Hepatocyte (in vitro differentiated cells): ENCODE measurements at regions not wholly inside any gene's neighbourhood (a gene's known extent, or its start where the extent isn't known, plus 50 kb on each side); places are given as distances from the start of the nearest gene placed in this dataset.

ENCODE experiments used
- DNase-seq: peaks from one replicate; pipeline ENCODE4 v3.0.0-alpha.2; 2016; ENCODE audit warnings: low spot score
- H2AFZ ChIP-seq: fragments of 200-600 bp; sonication (generic); 2 replicates; pipeline ENCODE4 v1.6.0; 2016; ENCODE audit warnings: antibody characterized with exemption, mild to moderate bottlenecking
- H3K27ac ChIP-seq: fragments of 200-600 bp; sonication (generic); 2 replicates; pipeline ENCODE4 v1.5.1; 2016; ENCODE audit warnings: mild to moderate bottlenecking
- H3K27me3 ChIP-seq: fragments of 200-600 bp; sonication (generic); 2 replicates; pipeline ENCODE4 v1.6.1; 2016
- H3K36me3 ChIP-seq: fragments of 200-600 bp; sonication (generic); replicated peaks from 2 replicates; pipeline ENCODE4 v1.5.1; 2016; ENCODE audit warnings: low read depth; ENCODE audit not compliant: insufficient read depth
- H3K4me1 ChIP-seq: fragments of 200-600 bp; sonication (generic); 2 replicates; pipeline ENCODE4 v1.5.1; 2016; ENCODE audit warnings: mild to moderate bottlenecking, moderate library complexity; ENCODE audit not compliant: insufficient read depth
- H3K4me2 ChIP-seq: fragments of 200-600 bp; sonication (generic); 2 replicates; pipeline ENCODE4 v1.6.0; 2016
- H3K4me3 ChIP-seq: fragments of 200-600 bp; sonication (generic); 2 replicates; pipeline ENCODE4 v1.5.1; 2016; ENCODE audit warnings: mild to moderate bottlenecking
- H3K79me2 ChIP-seq: fragments of 200-600 bp; sonication (generic); 2 replicates; pipeline ENCODE4 v1.6.0; 2017; ENCODE audit warnings: mild to moderate bottlenecking
- H3K9me2 ChIP-seq: fragments of 200-600 bp; sonication (generic); replicated peaks from 2 replicates; pipeline ENCODE4 v1.6.0; 2017; ENCODE audit warnings: mild to moderate bottlenecking; ENCODE audit not compliant: insufficient read depth
- H3K9me3 ChIP-seq: fragments of 200-600 bp; sonication (generic); 2 replicates; pipeline ENCODE4 v1.5.1; 2016; ENCODE audit warnings: low read depth, mild to moderate bottlenecking
- H4K20me1 ChIP-seq: fragments of 200-600 bp; sonication (generic); 2 replicates; pipeline ENCODE4 v1.6.0; 2016; ENCODE audit warnings: mild to moderate bottlenecking; ENCODE audit not compliant: insufficient read depth, poor library complexity, severe bottlenecking
- CTCF ChIP-seq: fragments of 200-600 bp; sonication (generic); IDR thresholded peaks from 2 replicates; pipeline ENCODE4 v1.5.1; 2016; ENCODE audit warnings: antibody characterized with exemption, mild to moderate bottlenecking; ENCODE audit not compliant: poor library complexity
- EZH2 ChIP-seq: fragments of 200-600 bp; sonication (generic); IDR thresholded peaks from 2 replicates; pipeline ENCODE4 v1.6.1; 2016; ENCODE audit warnings: antibody characterized with exemption, mild to moderate bottlenecking, borderline replicate concordance
- EZH2phosphoT487 ChIP-seq: fragments of 200-600 bp; sonication (generic); IDR thresholded peaks from one replicate; pipeline ENCODE4 v1.6.1; 2018; ENCODE audit warnings: antibody characterized with exemption, mild to moderate bottlenecking, low read depth, moderate library complexity; ENCODE audit not compliant: unreplicated experiment, severe bottlenecking
- WGBS: methylation state at CpG from one replicate; pipeline ENCODE4 v1.1.6; 2016; ENCODE audit warnings: low lambda C conversion rate; ENCODE audit errors: missing lambda C conversion rate; 5-methylcytosine and 5-hydroxymethylcytosine counted together

GRCh38 chr3:146966124-146966523 is 361.0 kb upstream of the PLSCR5 start:
- Histone ChIP-seq H3K9me3 (no peaks in the 10 kb centered on the region), H3K79me2 (no peaks in the 10 kb centered on the region), H3K4me3 (no peak overlapping the region), H3K27ac (no peak overlapping the region), H2AFZ (no peak overlapping the region), H3K9me2 (no peaks in the 10 kb centered on the region), H3K36me3 (no peaks in the 10 kb centered on the region), H4K20me1 (no peaks in the 10 kb centered on the region), H3K4me2 (no peak overlapping the region), H3K27me3 (no peaks in the 10 kb centered on the region), H3K4me1 (no peaks in the 10 kb centered on the region)
- 91% methylated on average over 3 of the region's 3 CpGs for WGBS
- no peak for DNase-seq
- TF ChIP-seq EZH2 (no peak), EZH2phosphoT487 (no peak), CTCF (no peak)

- no peaks in the 10 kb centered on the region for H3K9me2 ChIP-seq
- no peaks in the 10 kb centered on the region for H3K9me3 ChIP-seq
- no peak overlapping the region for H3K4me2 ChIP-seq
- H4K20me1 ChIP-seq = no peaks in the 10 kb centered on the region
- H3K27ac ChIP-seq = no peak overlapping the region
- no peaks in the 10 kb centered on the region for H3K27me3 ChIP-seq
- H3K79me2 ChIP-seq = no peaks in the 10 kb centered on the region
- TF ChIP-seq CTCF (no peak), EZH2 (no peak), EZH2phosphoT487 (no peak)
- no peaks in the 10 kb centered on the region for H3K36me3 ChIP-seq
- DNase-seq = no peak
- no peak overlapping the region for H3K4me3 ChIP-seq
- H3K4me1 ChIP-seq = no peaks in the 10 kb centered on the region
- 67% methylated on average over 3 of the region's 3 CpGs for WGBS
- H2AFZ ChIP-seq = no peak overlapping the region
These were observed 348.4 kb upstream of the PLSCR5 start for GRCh38 chr3:146953511-146953981.

GRCh38 chr3:146948985-146949384 is 343.8 kb upstream of the PLSCR5 start:
- H3K9me3 ChIP-seq = no peaks in the 10 kb centered on the region
- no peak overlapping the region for H3K27ac ChIP-seq
- no peaks in the 10 kb centered on the region for H3K9me2 ChIP-seq
- no peaks in the 10 kb centered on the region for H3K4me1 ChIP-seq
- H2AFZ ChIP-seq = no peak overlapping the region
- H3K4me3 ChIP-seq = no peak overlapping the region
- no peaks in the 10 kb centered on the region for H3K36me3 ChIP-seq
- TF ChIP-seq EZH2 (no peak), EZH2phosphoT487 (no peak), CTCF (no peak)
- no peak for DNase-seq
- no peaks in the 10 kb centered on the region for H3K79me2 ChIP-seq
- no peaks in the 10 kb centered on the region for H4K20me1 ChIP-seq
- 88% methylated on average over 8 of the region's 8 CpGs for WGBS
- H3K27me3 ChIP-seq = no peaks in the 10 kb centered on the region
- no peak overlapping the region for H3K4me2 ChIP-seq

GRCh38 chr3:146948186-146948585 is 343.0 kb upstream of the PLSCR5 start:
- Histone ChIP-seq H2AFZ (no peak overlapping the region), H3K9me2 (no peaks in the 10 kb centered on the region)
- WGBS = 48% methylated on average over 1 of the region's 1 CpG

More at GRCh38 chr3:146948186-146948585, 343.0 kb upstream of the PLSCR5 start:
- Histone ChIP-seq H3K27ac (no peak overlapping the region), H3K4me1 (no peaks in the 10 kb centered on the region), H3K4me3 (no peak overlapping the region), H3K79me2 (no peaks in the 10 kb centered on the region), H3K4me2 (no peak overlapping the region), H4K20me1 (no peaks in the 10 kb centered on the region), H3K27me3 (no peaks in the 10 kb centered on the region), H3K9me3 (no peaks in the 10 kb centered on the region), H3K36me3 (no peaks in the 10 kb centered on the region)
- DNase-seq = no peak
- TF ChIP-seq CTCF = no peak
- no peak for TF ChIP-seq EZH2phosphoT487
- no peak for TF ChIP-seq EZH2
